Sigmoid colon (tissue), 4 donors: ENCODE measurements at regions not wholly inside any gene's neighbourhood (a gene's known extent, or its start where the extent isn't known, plus 50 kb on each side); places are given as distances from the start of the nearest gene placed in this dataset.

ENCODE experiments used
- CTCF ChIP-seq, 4 experiments: fragments of 450-650 bp in 3 of 4; fragments of 200-600 bp in 1 of 4; IDR thresholded peaks; one replicate each; pipeline ENCODE4 v1.5.1; 2016 to 2019; ENCODE audit warnings: antibody characterized with exemption in 4 of 4, mild to moderate bottlenecking in 3 of 4, moderate library complexity in 2 of 4
- EP300 ChIP-seq, 4 donors: sonication (generic); formaldehyde crosslinking; IDR thresholded peaks; one replicate each; pipeline ENCODE4 v1.6.1; 2017; ENCODE audit warnings: antibody characterized with exemption in 4 of 4
- POLR2A ChIP-seq, 2 donors: fragments of 450-650 bp; IDR thresholded peaks; one replicate each; pipeline ENCODE4 v1.6.1; 2016; ENCODE audit warnings: antibody characterized with exemption in 2 of 2, mild to moderate bottlenecking in 2 of 2, moderate library complexity in 2 of 2
- POLR2AphosphoS5 ChIP-seq, 4 donors: sonication (generic); formaldehyde crosslinking; IDR thresholded peaks; one replicate each; pipeline ENCODE4 v1.6.1; 2017; ENCODE audit warnings: antibody characterized with exemption in 4 of 4

DNA sequence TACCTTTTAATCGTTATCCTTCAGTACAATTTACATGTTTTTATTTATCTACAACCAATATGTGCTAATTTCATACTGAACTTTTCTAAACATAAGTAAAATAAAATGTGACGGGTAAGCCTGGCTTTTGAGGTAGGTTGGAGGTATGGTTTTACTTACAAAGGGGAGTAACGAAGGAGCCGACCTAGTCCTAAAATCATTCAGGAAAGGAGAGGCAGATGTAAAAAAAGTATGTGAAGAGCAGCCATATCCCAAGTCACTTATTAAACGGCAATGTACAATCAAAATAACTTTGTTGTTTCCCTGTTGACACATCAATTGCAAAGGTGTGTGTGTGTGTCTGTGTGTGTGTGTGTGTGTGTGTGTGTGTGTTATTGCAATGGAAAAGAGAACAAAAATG is 351.3 kb downstream of the CRPPA start:
- TF ChIP-seq CTCF (IDR thresholded peaks at IDR 0.05) = no peak
- TF ChIP-seq POLR2A (IDR thresholded peaks at IDR 0.05) = no peak
- TF ChIP-seq POLR2AphosphoS5 (IDR thresholded peaks at IDR 0.05) = no peak
- TF ChIP-seq EP300 (IDR thresholded peaks at IDR 0.05) = no peak
